ENCODE measurements at regions not wholly inside any gene's neighbourhood (a gene's known extent, or its start where the extent isn't known, plus 50 kb on each side); places are given as distances from the start of the nearest gene placed in this dataset.
"Not testable (repeated sequence)": the region's sequence is repeated elsewhere in the genome, so short reads cannot be mapped to it uniquely, and the experiment has no call there.

- no peak for DNase-seq
Measured at GRCh38 chr21:28216976-28217523, 775.6 kb downstream of the LTN1 start.

GRCh38 chr21:28215214-28215954 is 777.3 kb downstream of the LTN1 start:
- DNase-seq, result no peak

GRCh38 chr21:28214786-28215185 is 777.9 kb downstream of the LTN1 start:
- DNase-seq, result no peak

- DNase-seq, result no peak
Measured at GRCh38 chr21:28213261-28213660, 779.4 kb downstream of the LTN1 start.

GRCh38 chr21:28212061-28212460 is 780.6 kb downstream of the LTN1 start:
- DNase-seq, result no peak

- DNase-seq, result no peak
Measured at GRCh38 chr21:28207436-28208173, 785.1 kb downstream of the LTN1 start.

- no peak for DNase-seq
Measured at GRCh38 chr21:28200726-28201125, 792.0 kb downstream of the LTN1 start.

- DNase-seq, result no peak
Measured at GRCh38 chr21:28196981-28197380, 795.7 kb downstream of the LTN1 start.

- DNase-seq, result no peak
Measured at GRCh38 chr21:28193189-28193588, 799.5 kb downstream of the LTN1 start.

- no peak for DNase-seq
Measured at GRCh38 chr21:28186604-28187003, 806.1 kb downstream of the LTN1 start.

- DNase-seq, result no peak
Measured at GRCh38 chr21:28181730-28182129, 810.9 kb downstream of the LTN1 start.

GRCh38 chr21:28179136-28179535 is 813.5 kb downstream of the LTN1 start:
- no peak for DNase-seq

- no peak for DNase-seq
Measured at GRCh38 chr21:28177124-28177523, 815.6 kb downstream of the LTN1 start.

GRCh38 chr21:28174701-28175100 is 818.0 kb downstream of the LTN1 start:
- DNase-seq, result no peak

- DNase-seq, result no peak
Measured at GRCh38 chr21:28174006-28174405, 818.7 kb downstream of the LTN1 start.

GRCh38 chr21:28172376-28172775 is 820.3 kb downstream of the LTN1 start:
- DNase-seq, result no peak

GRCh38 chr21:28167366-28167765 is 825.3 kb downstream of the LTN1 start:
- DNase-seq, result no peak

GRCh38 chr21:28164519-28164918 is 828.2 kb downstream of the LTN1 start:
- DNase-seq, result not testable (repeated sequence)

GRCh38 chr21:28162052-28162451 is 830.6 kb downstream of the LTN1 start:
- not testable (repeated sequence) for DNase-seq

- DNase-seq, result no peak
Measured at GRCh38 chr21:28160378-28160777, 832.3 kb downstream of the LTN1 start.

- no peak for DNase-seq
Measured at GRCh38 chr21:28159396-28159795, 833.3 kb downstream of the LTN1 start.

GRCh38 chr21:28156590-28156989 is 836.1 kb downstream of the LTN1 start:
- no peak for DNase-seq

- no peak for DNase-seq
Measured at GRCh38 chr21:28154121-28154520, 838.6 kb downstream of the LTN1 start.

GRCh38 chr21:28152732-28153131 is 839.9 kb downstream of the LTN1 start:
- no peak for DNase-seq

All from NCI-H1105 (cell line).